CD4-positive, alpha-beta T cell (primary cell): ENCODE measurements at regions not wholly inside any gene's neighbourhood (a gene's known extent, or its start where the extent isn't known, plus 50 kb on each side); places are given as distances from the start of the nearest gene placed in this dataset.
"Not testable (repeated sequence)": the region's sequence is repeated elsewhere in the genome, so short reads cannot be mapped to it uniquely, and the experiment has no call there.

Source experiments
- ATAC-seq: fragments of 200-7000 bp; cut with Tn5 transposase; one replicate; pipeline ENCODE4 v1.10.0; 2022; ENCODE audit warnings: mild to moderate bottlenecking; ENCODE audit not compliant: poor library complexity
- CTCF ChIA-PET: fragments of 350-600 bp; sonication (Branson Sonifier 250); formaldehyde crosslinking; loops from one replicate; lab custom pipeline; 2021; ENCODE audit warnings: antibody characterized with exemption, inconsistent platforms; lab: Charles Lee
- POLR2A ChIA-PET: fragments of 350-600 bp; sonication (Branson Sonifier 250); formaldehyde crosslinking; loops from one replicate; lab custom pipeline; 2021; ENCODE audit warnings: antibody characterized with exemption, inconsistent platforms; lab: Charles Lee
- DNase-seq, 14 experiments: peaks; one replicate each; pipeline ENCODE4 v3.0.0-alpha.2; 2013 to 2020; ENCODE audit warnings: mixed read lengths in 2 of 14
- H3K27ac ChIP-seq, 2 donors: one replicate each; pipeline versions ENCODE4 v1.5.1 to v1.7.0; 2013; ENCODE audit warnings: low read length in 2 of 2, low read depth in 1 of 2, mild to moderate bottlenecking in 1 of 2
- H3K27me3 ChIP-seq, 2 experiments: 1 replicate in 1 of 2; 2 replicates in 1 of 2; pipeline versions ENCODE4 v1.6.1 to v1.7.0; 2013; ENCODE audit warnings: low read length in 2 of 2, control low read depth in 1 of 2, mild to moderate bottlenecking in 1 of 2, moderate library complexity in 1 of 2; ENCODE audit not compliant: insufficient read depth in 2 of 2, control insufficient read depth in 1 of 2
- H3K36me3 ChIP-seq: one replicate; pipeline ENCODE4 v1.6.1; 2013; ENCODE audit warnings: low read length, control low read depth; ENCODE audit not compliant: insufficient read depth
- H3K4me1 ChIP-seq: one replicate; pipeline ENCODE4 v1.6.1; 2013; ENCODE audit warnings: low read length, control low read depth; ENCODE audit not compliant: insufficient read depth
- H3K4me3 ChIP-seq: one replicate; pipeline ENCODE4 v1.5.1; 2013; ENCODE audit warnings: mild to moderate bottlenecking, low read length, moderate library complexity
- H3K9me3 ChIP-seq, 2 experiments: 1 replicate in 1 of 2; 2 replicates in 1 of 2; pipeline versions ENCODE4 v1.6.1 to v1.7.0; 2013; ENCODE audit warnings: low read length in 2 of 2, mild to moderate bottlenecking in 2 of 2, control low read depth in 1 of 2, moderate library complexity in 1 of 2; ENCODE audit not compliant: control insufficient read depth in 1 of 2, insufficient read depth in 1 of 2
- H3K27ac Mint-ChIP-seq: one replicate; pipeline ENCODE4 v1.8.0; 2020; ENCODE audit warnings: mixed read lengths
- H3K27me3 Mint-ChIP-seq: one replicate; pipeline ENCODE4 v1.8.0; 2021; ENCODE audit warnings: mixed read lengths
- H3K36me3 Mint-ChIP-seq: one replicate; pipeline ENCODE4 v1.8.0; 2021; ENCODE audit warnings: low read depth, mixed read lengths
- H3K4me1 Mint-ChIP-seq: one replicate; pipeline ENCODE4 v1.8.0; 2021; ENCODE audit warnings: low read depth, mixed read lengths
- H3K4me3 Mint-ChIP-seq: one replicate; pipeline ENCODE4 v1.8.0; 2020; ENCODE audit warnings: mild to moderate bottlenecking, mixed read lengths
- H3K9me3 Mint-ChIP-seq: one replicate; pipeline ENCODE4 v1.8.0; 2020; ENCODE audit warnings: mixed read lengths
- CTCF ChIP-seq: fragments of 200-600 bp; IDR thresholded peaks from one replicate; pipeline ENCODE4 v1.8.0; 2022; ENCODE audit warnings: antibody characterized with exemption, mild to moderate bottlenecking
- intact Hi-C, 2 experiments: fragments of 100-400 bp; cut with DNase I in 1 of 2; cut with micrococcal nuclease in 1 of 2; formaldehyde crosslinking; loops; one replicate each; pipeline versions ENCODE4 v1.15.1 to v1.9.0; 2023 to 2025; cut with DNase I, micrococcal nuclease

GRCh38 chr2:182664212-182664611, 51.8 kb upstream of the DNAJC10 start:
- CTCF ChIA-PET = no interaction called here
- ATAC-seq (no peak), DNase-seq (no peak)
- no peak for TF ChIP-seq CTCF
- Histone ChIP-seq H3K4me1 (no peaks in the 10 kb centered on the region), H3K9me3 (no peaks in the 10 kb centered on the region), H3K27ac (no peak overlapping the region), H3K4me3 (no peak overlapping the region), H3K36me3 (no peaks in the 10 kb centered on the region), H3K27me3 (no peaks in the 10 kb centered on the region)
- POLR2A ChIA-PET = no interaction called here
- H3K36me3 Mint-ChIP-seq = no peaks in the 10 kb centered on the region
- no peak overlapping the region for H3K4me3 Mint-ChIP-seq
- no peak overlapping the region for H3K27ac Mint-ChIP-seq
- H3K4me1 Mint-ChIP-seq = no peaks in the 10 kb centered on the region
- H3K27me3 Mint-ChIP-seq = peaks cover 6% of the 10 kb centered on the region
- H3K9me3 Mint-ChIP-seq = no peaks in the 10 kb centered on the region
- intact Hi-C loops = no loop called here

- ATAC-seq, H3K9me3 ChIP-seq, H3K27ac ChIP-seq, H3K4me3 ChIP-seq, H3K27me3 Mint-ChIP-seq, H3K4me1 ChIP-seq, CTCF ChIA-PET, H3K4me3 Mint-ChIP-seq, H3K9me3 Mint-ChIP-seq, H3K27me3 ChIP-seq, POLR2A ChIA-PET, DNase-seq, H3K27ac Mint-ChIP-seq, H3K36me3 ChIP-seq, H3K36me3 Mint-ChIP-seq, H3K4me1 Mint-ChIP-seq: not testable (repeated sequence)
- intact Hi-C loops = loop anchor here (5.0 kb wide), 2 partner anchors 52 to 427 kb away; partner anchors contain the start of gene DNAJC10 (in 1 of the 2)
Measured at GRCh38 chr2:182665500-182665899, 50.6 kb upstream of the DNAJC10 start.
